K562 (cell line): ENCODE measurements at regions not wholly inside any gene's neighbourhood (a gene's known extent, or its start where the extent isn't known, plus 50 kb on each side); places are given as distances from the start of the nearest gene placed in this dataset.

Source experiments
- ATAC-seq: fragments of 200-7000 bp; cut with Tn5 transposase; 3 replicates; pipeline ENCODE4 v1.9.1; 2020; ENCODE audit warnings: moderate library complexity
- BruUV-seq: library from RNA; stranded (reverse); fragments of 400-500 nt; replicated peaks from 2 replicates; lab custom pipeline; 2021; lab: Mats Ljungman, UMichigan
- CTCF ChIA-PET: fragments of 300-600 bp; formaldehyde crosslinking; extraction: SDS; loops from one replicate; lab custom pipeline; 2021; ENCODE audit warnings: low intra/inter-chr PET ratio; lab: Yijun Ruan, JAX
- POLR2A ChIA-PET: fragments of 300-600, 350-650 bp; sonication (Branson Sonifier 250); formaldehyde crosslinking; extraction: SDS; loops from one replicate; lab custom pipeline; 2021; ENCODE audit warnings: antibody characterized with exemption, inconsistent platforms; lab: Yijun Ruan, JAX
- DNase-seq, 4 experiments: peaks; one replicate each; pipeline versions ENCODE4 v3.0.0 to v3.0.0-alpha.2; 2011 to 2018; ENCODE audit warnings: low spot score in 3 of 4, mixed read lengths in 3 of 4; ENCODE audit errors: extremely low read depth in 1 of 4
- FAIRE-seq: peaks from 2 replicates; lab custom pipeline; 2011; peaks lifted over from hg19 to GRCh38; lab: Jason Lieb, UNC
- H2AFZ ChIP-seq: 2 replicates; pipeline ENCODE4 v1.6.0; 2011; ENCODE audit warnings: low read depth, low read length, control low read depth, inconsistent platforms
- H3K27ac ChIP-seq: fragments of 200-600 bp; 3 replicates; pipeline ENCODE4 v1.8.0; 2011; ENCODE audit warnings: low read depth, mild to moderate bottlenecking, control low read depth, inconsistent platforms, low read length, moderate library complexity, mixed read lengths; ENCODE audit errors: extremely low read depth
- H3K27me3 ChIP-seq, 2 experiments: fragments of 300-600 bp in 1 of 2; 2 replicates in 1 of 2; 3 replicates in 1 of 2; pipeline versions ENCODE4 v1.6.0 to v1.8.0; 2011; ENCODE audit warnings: inconsistent platforms in 2 of 2, low read length in 2 of 2, mild to moderate bottlenecking in 1 of 2, mixed read lengths in 1 of 2, moderate library complexity in 1 of 2; ENCODE audit not compliant: control insufficient read depth in 2 of 2, insufficient read depth in 2 of 2
- H3K36me3 ChIP-seq: fragments of 300-600 bp; 3 replicates; pipeline ENCODE4 v1.8.0; 2011; ENCODE audit warnings: mild to moderate bottlenecking, low read length, inconsistent platforms; ENCODE audit not compliant: control insufficient read depth, insufficient read depth
- H3K4me1 ChIP-seq, 2 experiments: fragments of 200-600 bp in 1 of 2; replicated peaks in 1 of 2; 2 replicates in 1 of 2; 3 replicates in 1 of 2; pipeline versions ENCODE4 v1.5.1 to v1.8.0; 2011; ENCODE audit warnings: inconsistent platforms in 2 of 2, low read length in 2 of 2, mild to moderate bottlenecking in 1 of 2, mixed read lengths in 1 of 2, moderate library complexity in 1 of 2; ENCODE audit not compliant: control insufficient read depth in 2 of 2, insufficient read depth in 2 of 2
- H3K4me2 ChIP-seq: 2 replicates; pipeline ENCODE4 v1.6.1; 2011; ENCODE audit warnings: low read length, control low read depth, inconsistent platforms, mixed read lengths; ENCODE audit not compliant: insufficient read depth
- H3K4me3 ChIP-seq: fragments of 200-600 bp; sonication (generic), shearing (Covaris generic); 2 replicates; pipeline ENCODE4 v1.5.1; 2016; ENCODE audit warnings: control low read depth, inconsistent platforms
- H3K79me2 ChIP-seq: fragments of 200-600 bp; 3 replicates; pipeline ENCODE4 v1.8.0; 2011; ENCODE audit warnings: low read length, inconsistent platforms; ENCODE audit not compliant: control insufficient read depth, insufficient read depth
- H3K9ac ChIP-seq, 2 experiments: 2 replicates each; pipeline versions ENCODE4 v1.6.0 to v1.6.1; 2011; ENCODE audit warnings: low read depth in 2 of 2, low read length in 2 of 2, control low read depth in 1 of 2, inconsistent platforms in 1 of 2, mild to moderate bottlenecking in 1 of 2, mixed read lengths in 1 of 2; ENCODE audit not compliant: insufficient read depth in 1 of 2
- H3K9me1 ChIP-seq: one replicate; pipeline ENCODE4 v1.6.0; 2011; ENCODE audit warnings: inconsistent platforms, mild to moderate bottlenecking, low read length, moderate library complexity; ENCODE audit not compliant: control insufficient read depth, insufficient read depth
- H3K9me3 ChIP-seq: replicated peaks from 2 replicates; pipeline ENCODE4 v1.5.1; 2011; ENCODE audit warnings: low read depth, low read length, inconsistent platforms; ENCODE audit not compliant: control insufficient read depth, insufficient read depth
- H4K20me1 ChIP-seq: replicated peaks from 2 replicates; pipeline ENCODE4 v1.6.1; 2011; ENCODE audit warnings: low read length, inconsistent platforms, mixed read lengths; ENCODE audit not compliant: control insufficient read depth, insufficient read depth
- CBX3 ChIP-seq, 2 experiments: IDR thresholded peaks; 1 replicate in 1 of 2; 2 replicates in 1 of 2; pipeline ENCODE4 v1.6.1; 2012; ENCODE audit warnings: inconsistent platforms in 2 of 2, low read length in 2 of 2, borderline replicate concordance in 1 of 2, control low read depth in 1 of 2
- MCM2 ChIP-seq: fragments of 450-650 bp; IDR thresholded peaks from 2 replicates; pipeline ENCODE4 v1.6.1; 2017; ENCODE audit warnings: low read depth, mild to moderate bottlenecking
- MEF2D ChIP-seq: conservative IDR thresholded peaks from 2 replicates; pipeline ENCODE4 v1.6.1; 2016; ENCODE audit warnings: low read depth, missing genetic modification characterization, missing compliant biosample characterization
- RBM22 ChIP-seq: fragments of 200-400 bp; formaldehyde crosslinking; IDR thresholded peaks from 2 replicates; pipeline ENCODE4 v1.6.1; 2018; ENCODE audit warnings: low read length, low read depth; ENCODE audit not compliant: poor library complexity, severe bottlenecking
- SMARCB1 ChIP-seq: IDR thresholded peaks from 2 replicates; pipeline ENCODE4 v1.6.1; 2011; ENCODE audit warnings: improper control_type of control experiment, low read depth; ENCODE audit not compliant: insufficient read length
- U2AF2 ChIP-seq: fragments of 200-400 bp; formaldehyde crosslinking; optimal IDR thresholded peaks from 2 replicates; pipeline ENCODE3; 2017; ENCODE audit warnings: low read depth, mild to moderate bottlenecking, low read length
- ZNF212 ChIP-seq: fragments of 450-650 bp; formaldehyde crosslinking; IDR thresholded peaks from 2 replicates; pipeline ENCODE4 v1.4.0; 2020; ENCODE audit warnings: mild to moderate bottlenecking
- WGBS: fragments of 100-300 bp; shearing (Covaris generic); methylation state at CpG from one replicate; pipeline ENCODE4 v1.1.6; 2016; ENCODE audit warnings: low coverage, mixed read lengths; ENCODE audit not compliant: insufficient coverage; ENCODE audit errors: missing lambda C conversion rate; 5-methylcytosine and 5-hydroxymethylcytosine counted together
- in situ Hi-C: fragments of 300-500 bp; cut with MboI; formaldehyde crosslinking; loops from 4 replicates; pipeline ENCODE4 v1.15.0; 2018; ENCODE audit warnings: inconsistent platforms, mixed read lengths
- intact Hi-C: fragments of 100-400 bp; cut with micrococcal nuclease; formaldehyde crosslinking; loops from 2 replicates; pipeline ENCODE4 v1.14.2; 2022
- TF ChIP-seq, protein P1 (sequence below): fragments of 450-650 bp; IDR thresholded peaks from 2 replicates; pipeline ENCODE4 v1.6.1; 2014; ENCODE audit warnings: low read depth, mild to moderate bottlenecking, moderate library complexity, borderline replicate concordance
- TF ChIP-seq, protein P2 (sequence below): fragments of 250-450 bp; sonication (Bioruptor Pico); IDR thresholded peaks from 2 replicates; pipeline ENCODE4 v1.5.0; 2020; ENCODE audit warnings: mild to moderate bottlenecking
- TF ChIP-seq, protein P3 (sequence below): IDR thresholded peaks from 2 replicates; pipeline ENCODE4 v1.6.1; 2016; ENCODE audit warnings: missing genetic modification characterization, missing compliant biosample characterization

DNA sequence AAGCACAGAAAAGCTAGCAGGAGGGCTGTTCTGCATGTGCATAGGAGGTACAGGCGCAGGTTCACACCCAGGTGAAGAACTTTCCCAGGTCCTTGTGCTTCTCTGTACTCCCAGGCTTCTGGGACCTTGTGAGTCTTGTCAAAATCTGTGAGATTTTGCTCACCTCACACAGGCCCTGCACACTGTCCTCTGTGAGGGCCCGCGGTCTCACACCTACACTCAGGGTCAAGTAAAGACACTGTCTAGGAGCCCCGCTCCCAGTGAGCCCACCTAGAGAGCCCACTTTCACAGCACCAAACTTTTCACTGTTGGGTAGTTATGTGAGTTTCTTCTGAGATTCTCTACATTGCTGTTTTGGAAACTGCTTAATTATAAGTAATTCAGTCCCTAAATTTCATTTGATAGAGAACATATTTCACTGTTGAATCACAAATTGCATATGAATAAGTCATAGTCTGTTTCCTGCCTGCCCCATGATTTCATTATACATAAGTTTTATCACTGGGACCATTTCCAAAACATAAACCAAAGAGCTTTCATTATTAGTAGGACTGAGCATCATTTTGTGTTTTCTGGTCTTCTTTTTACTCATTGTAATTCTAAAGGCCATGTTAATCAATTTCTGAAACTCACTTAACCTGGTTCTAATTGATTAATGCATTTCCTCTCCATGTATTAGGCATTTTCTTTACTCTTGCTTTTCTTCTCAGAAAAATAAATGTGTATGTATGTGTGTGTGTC is 234.2 kb upstream of the SPOPL start:
- POLR2A ChIA-PET, result no interaction called here
- H3K9ac ChIP-seq, result no peak overlapping the region

DNA sequence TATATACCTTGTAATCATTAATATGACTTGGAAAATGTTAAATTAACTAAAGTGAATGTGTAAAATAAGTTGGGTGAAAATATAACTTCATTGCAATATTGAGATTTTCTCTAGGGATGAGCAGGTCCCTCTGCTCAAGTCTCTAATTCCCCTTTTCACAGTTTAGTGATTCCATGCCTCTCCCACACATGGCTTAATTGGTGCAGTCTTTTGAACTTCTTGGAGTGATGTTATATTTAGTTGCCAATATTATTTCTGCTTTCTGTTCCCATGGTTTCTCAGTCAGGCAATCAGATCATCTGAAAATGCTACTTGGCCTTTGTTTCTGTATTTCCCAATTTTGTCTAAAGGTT is 233.7 kb upstream of the SPOPL start:
- H3K4me3 ChIP-seq, result no peak overlapping the region
- H3K4me2 ChIP-seq, result no peak overlapping the region
- H3K27me3 ChIP-seq, result no peaks in the 10 kb centered on the region
- DNase-seq, result no peak
- peaks cover 0 to 3% of the 10 kb centered on the region in 2 experiments; a peak in 1 of 5 replicates for H3K4me1 ChIP-seq
- no peak for ATAC-seq
- H3K9ac ChIP-seq, result no peak overlapping the region
- POLR2A ChIA-PET, result no interaction called here
- no peak for FAIRE-seq
- no TSS peak for BruUV-seq
- H3K79me2 ChIP-seq, result no peaks in the 10 kb centered on the region
- CTCF ChIA-PET, result no interaction called here
- in situ Hi-C loops (no loop called here), intact Hi-C loops (no loop called here)
- TF ChIP-seq CBX3 (IDR thresholded peaks at IDR 0.05; ENCODE audit: borderline replicate concordance in 1 of 2, low read length in 2 of 2) (no peak), ZNF212 (CRISPR knock-in tag) (no peak), RBM22 (no peak), U2AF2 (no peak), MEF2D (tag) (no peak)
- TF ChIP-seq, protein P1, sequence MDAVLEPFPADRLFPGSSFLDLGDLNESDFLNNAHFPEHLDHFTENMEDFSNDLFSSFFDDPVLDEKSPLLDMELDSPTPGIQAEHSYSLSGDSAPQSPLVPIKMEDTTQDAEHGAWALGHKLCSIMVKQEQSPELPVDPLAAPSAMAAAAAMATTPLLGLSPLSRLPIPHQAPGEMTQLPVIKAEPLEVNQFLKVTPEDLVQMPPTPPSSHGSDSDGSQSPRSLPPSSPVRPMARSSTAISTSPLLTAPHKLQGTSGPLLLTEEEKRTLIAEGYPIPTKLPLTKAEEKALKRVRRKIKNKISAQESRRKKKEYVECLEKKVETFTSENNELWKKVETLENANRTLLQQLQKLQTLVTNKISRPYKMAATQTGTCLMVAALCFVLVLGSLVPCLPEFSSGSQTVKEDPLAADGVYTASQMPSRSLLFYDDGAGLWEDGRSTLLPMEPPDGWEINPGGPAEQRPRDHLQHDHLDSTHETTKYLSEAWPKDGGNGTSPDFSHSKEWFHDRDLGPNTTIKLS, result no peak
- TF ChIP-seq, protein P2, sequence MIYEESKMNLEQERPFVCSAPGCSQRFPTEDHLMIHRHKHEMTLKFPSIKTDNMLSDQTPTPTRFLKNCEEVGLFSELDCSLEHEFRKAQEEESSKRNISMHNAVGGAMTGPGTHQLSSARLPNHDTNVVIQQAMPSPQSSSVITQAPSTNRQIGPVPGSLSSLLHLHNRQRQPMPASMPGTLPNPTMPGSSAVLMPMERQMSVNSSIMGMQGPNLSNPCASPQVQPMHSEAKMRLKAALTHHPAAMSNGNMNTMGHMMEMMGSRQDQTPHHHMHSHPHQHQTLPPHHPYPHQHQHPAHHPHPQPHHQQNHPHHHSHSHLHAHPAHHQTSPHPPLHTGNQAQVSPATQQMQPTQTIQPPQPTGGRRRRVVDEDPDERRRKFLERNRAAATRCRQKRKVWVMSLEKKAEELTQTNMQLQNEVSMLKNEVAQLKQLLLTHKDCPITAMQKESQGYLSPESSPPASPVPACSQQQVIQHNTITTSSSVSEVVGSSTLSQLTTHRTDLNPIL (CRISPR knock-in tag), result no peak
- H4K20me1 ChIP-seq, result no peaks in the 10 kb centered on the region
- no peak overlapping the region for H2AFZ ChIP-seq
- H3K27ac ChIP-seq, result no peak overlapping the region
- no peaks in the 10 kb centered on the region for H3K36me3 ChIP-seq
- H3K9me3 ChIP-seq, result no peaks in the 10 kb centered on the region
- H3K9me1 ChIP-seq, result no peaks in the 10 kb centered on the region

More for the DNA sequence above, 234.2 kb upstream of the SPOPL start:
- H3K36me3 ChIP-seq, result no peaks in the 10 kb centered on the region
- 4% methylated on average over 4 of the region's 4 CpGs for WGBS
- in situ Hi-C loops (no loop called here), intact Hi-C loops (no loop called here)
- ATAC-seq (no peak), FAIRE-seq (no peak), DNase-seq (no peak)
- no peaks in the 10 kb centered on the region for H4K20me1 ChIP-seq
- CTCF ChIA-PET, result no interaction called here
- H3K9me1 ChIP-seq, result no peaks in the 10 kb centered on the region
- no peaks in the 10 kb centered on the region for H3K79me2 ChIP-seq
- no peaks in the 10 kb centered on the region for H3K9me3 ChIP-seq
- no peak overlapping the region for H3K27ac ChIP-seq
- H3K4me3 ChIP-seq, result no peak overlapping the region
- peaks cover 0 to 3% of the 10 kb centered on the region in 2 experiments; a peak in 1 of 5 replicates for H3K4me1 ChIP-seq
- no peaks in the 10 kb centered on the region for H3K27me3 ChIP-seq
- BruUV-seq, result no TSS peak
- TF ChIP-seq, protein P3, sequence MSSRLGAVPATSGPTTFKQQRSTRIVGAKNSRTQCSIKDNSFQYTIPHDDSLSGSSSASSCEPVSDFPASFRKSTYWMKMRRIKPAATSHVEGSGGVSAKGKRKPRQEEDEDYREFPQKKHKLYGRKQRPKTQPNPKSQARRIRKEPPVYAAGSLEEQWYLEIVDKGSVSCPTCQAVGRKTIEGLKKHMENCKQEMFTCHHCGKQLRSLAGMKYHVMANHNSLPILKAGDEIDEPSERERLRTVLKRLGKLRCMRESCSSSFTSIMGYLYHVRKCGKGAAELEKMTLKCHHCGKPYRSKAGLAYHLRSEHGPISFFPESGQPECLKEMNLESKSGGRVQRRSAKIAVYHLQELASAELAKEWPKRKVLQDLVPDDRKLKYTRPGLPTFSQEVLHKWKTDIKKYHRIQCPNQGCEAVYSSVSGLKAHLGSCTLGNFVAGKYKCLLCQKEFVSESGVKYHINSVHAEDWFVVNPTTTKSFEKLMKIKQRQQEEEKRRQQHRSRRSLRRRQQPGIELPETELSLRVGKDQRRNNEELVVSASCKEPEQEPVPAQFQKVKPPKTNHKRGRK (tag), result no peak
- TF ChIP-seq SMARCB1, result no peak
- no peak for TF ChIP-seq MCM2
- H2AFZ ChIP-seq, result no peak overlapping the region
- H3K4me2 ChIP-seq, result no peak overlapping the region
